ENCODE measurements at regions not wholly inside any gene's neighbourhood (a gene's known extent, or its start where the extent isn't known, plus 50 kb on each side); places are given as distances from the start of the nearest gene placed in this dataset.

DNA sequence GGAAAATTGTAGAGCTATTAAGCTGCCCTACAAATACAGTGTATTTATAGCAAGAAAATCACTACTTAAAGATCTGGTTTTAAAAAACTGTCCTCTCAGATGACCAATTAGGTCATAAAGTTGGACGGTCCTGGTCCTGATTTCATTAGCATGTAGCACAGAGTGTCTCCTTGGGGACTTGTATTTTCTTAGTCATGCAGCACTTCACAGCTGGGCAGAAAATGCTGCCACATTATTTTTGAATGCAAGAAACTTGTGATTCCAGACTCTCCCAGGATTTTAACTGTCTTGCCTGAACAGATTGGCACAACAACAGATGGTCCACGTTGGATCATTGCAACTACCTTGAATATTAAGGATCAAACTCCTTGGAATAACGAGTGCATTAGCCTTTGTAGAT lies 348.1 kb upstream of the SGCD start:
- DNase-seq (ENCODE audit: low read depth): no peak
- H3K4me3 ChIP-seq (ENCODE audit: low read depth, low read length): no peak overlapping the region
- TF ChIP-seq, protein P1, sequence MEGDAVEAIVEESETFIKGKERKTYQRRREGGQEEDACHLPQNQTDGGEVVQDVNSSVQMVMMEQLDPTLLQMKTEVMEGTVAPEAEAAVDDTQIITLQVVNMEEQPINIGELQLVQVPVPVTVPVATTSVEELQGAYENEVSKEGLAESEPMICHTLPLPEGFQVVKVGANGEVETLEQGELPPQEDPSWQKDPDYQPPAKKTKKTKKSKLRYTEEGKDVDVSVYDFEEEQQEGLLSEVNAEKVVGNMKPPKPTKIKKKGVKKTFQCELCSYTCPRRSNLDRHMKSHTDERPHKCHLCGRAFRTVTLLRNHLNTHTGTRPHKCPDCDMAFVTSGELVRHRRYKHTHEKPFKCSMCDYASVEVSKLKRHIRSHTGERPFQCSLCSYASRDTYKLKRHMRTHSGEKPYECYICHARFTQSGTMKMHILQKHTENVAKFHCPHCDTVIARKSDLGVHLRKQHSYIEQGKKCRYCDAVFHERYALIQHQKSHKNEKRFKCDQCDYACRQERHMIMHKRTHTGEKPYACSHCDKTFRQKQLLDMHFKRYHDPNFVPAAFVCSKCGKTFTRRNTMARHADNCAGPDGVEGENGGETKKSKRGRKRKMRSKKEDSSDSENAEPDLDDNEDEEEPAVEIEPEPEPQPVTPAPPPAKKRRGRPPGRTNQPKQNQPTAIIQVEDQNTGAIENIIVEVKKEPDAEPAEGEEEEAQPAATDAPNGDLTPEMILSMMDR (conservative IDR thresholded peaks at IDR 0.05; ENCODE audit: low read depth, low read length): no peak

DNA sequence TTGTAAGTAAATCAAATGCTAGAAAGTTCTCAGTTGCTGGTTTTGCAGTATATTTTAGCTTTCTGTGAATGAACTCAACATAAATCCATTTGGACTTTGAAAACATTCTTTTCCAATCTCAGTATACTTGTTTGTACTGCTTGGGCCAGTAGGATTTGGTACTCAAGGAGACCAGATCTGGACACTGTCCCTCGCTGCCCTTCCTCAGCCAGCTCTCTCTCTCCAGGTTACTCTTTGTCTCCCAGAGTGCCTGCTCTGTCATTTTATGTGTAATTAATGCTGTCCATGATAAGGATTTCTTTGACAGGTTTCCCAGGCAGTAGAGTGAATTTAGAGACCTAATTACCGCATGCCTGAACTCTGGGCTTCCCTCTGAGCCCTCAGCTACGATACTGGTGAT lies 344.6 kb upstream of the SGCD start:
- TF ChIP-seq, protein P1 (conservative IDR thresholded peaks at IDR 0.05; ENCODE audit: low read depth, low read length): no peak
- H3K4me3 ChIP-seq (ENCODE audit: low read depth, low read length): no peak overlapping the region
- no peak for DNase-seq (ENCODE audit: low read depth)

DNA sequence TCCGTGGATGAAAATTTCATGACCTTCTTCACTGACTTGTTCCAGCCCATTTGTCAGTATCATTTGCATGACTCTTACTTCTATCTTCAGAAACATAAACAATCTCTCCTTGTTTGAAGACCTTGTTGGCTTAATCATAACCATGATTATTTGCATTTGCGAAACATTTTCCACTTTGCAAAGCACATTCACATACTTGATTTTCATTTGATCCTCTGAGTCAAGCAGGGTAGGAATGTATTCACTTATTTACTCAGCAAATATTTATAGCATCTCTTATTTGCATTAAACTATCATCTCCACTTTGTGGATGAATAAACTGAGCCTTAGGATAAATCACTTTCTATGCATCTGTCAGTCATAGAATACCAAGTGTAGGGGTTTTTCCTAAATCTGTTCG lies 343.0 kb upstream of the SGCD start:
- TF ChIP-seq, protein P1 (conservative IDR thresholded peaks at IDR 0.05; ENCODE audit: low read depth, low read length): no peak
- H3K4me3 ChIP-seq (ENCODE audit: low read depth, low read length): no peak overlapping the region
- DNase-seq (ENCODE audit: low read depth): no peak

DNA sequence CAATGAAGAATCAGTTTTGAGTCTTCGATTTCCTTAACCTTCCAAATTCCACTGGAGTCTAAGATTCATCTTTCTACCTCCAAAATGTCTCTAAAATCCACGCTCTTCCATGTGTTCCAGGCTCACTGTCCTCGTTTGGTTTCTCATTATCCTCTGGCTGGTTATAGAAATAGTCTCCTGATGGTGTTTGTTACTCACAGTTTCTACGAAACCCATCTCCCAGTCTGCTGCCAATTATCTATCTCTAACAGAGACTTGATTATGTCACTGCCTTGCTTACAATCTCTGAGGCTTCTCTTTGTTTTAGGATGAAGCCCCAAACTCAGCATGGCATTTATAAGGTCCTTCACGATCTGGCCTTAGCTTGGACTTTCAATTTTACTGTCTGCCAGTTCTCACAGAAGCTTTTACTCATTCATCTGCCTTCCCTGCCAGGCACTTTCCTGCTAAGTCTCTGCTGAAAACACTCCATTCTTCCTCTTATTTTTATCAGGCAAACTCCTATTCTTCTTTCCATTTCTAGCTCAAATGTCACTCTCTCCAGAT lies 339.6 kb upstream of the SGCD start:
- no peak overlapping the region for H3K4me3 ChIP-seq (ENCODE audit: low read depth, low read length)
- TF ChIP-seq, protein P1 (conservative IDR thresholded peaks at IDR 0.05; ENCODE audit: low read depth, low read length): no peak
- DNase-seq (ENCODE audit: low read depth): no peak

DNA sequence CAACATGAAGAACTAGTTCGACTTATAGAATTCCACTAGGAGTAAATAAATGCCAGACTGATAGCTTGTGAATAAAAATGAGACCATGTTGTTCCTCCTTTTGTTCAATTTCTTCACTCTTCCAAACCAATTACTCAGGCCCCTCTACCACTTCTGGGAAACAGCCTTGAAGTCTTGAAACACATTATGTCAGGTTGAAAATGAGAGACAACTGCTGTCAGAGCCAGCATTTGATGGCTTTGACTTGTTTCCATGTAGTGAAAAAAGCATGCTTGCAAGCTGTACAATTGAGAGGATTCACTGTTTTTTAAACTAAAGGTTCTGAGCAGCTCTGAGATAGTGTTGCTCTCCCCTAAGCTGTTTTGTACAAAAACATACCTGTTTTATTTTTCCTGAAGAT lies 337.1 kb upstream of the SGCD start:
- TF ChIP-seq, protein P1 (conservative IDR thresholded peaks at IDR 0.05; ENCODE audit: low read depth, low read length): no peak
- no peak for DNase-seq (ENCODE audit: low read depth)
- H3K4me3 ChIP-seq (ENCODE audit: low read depth, low read length): no peak overlapping the region

DNA sequence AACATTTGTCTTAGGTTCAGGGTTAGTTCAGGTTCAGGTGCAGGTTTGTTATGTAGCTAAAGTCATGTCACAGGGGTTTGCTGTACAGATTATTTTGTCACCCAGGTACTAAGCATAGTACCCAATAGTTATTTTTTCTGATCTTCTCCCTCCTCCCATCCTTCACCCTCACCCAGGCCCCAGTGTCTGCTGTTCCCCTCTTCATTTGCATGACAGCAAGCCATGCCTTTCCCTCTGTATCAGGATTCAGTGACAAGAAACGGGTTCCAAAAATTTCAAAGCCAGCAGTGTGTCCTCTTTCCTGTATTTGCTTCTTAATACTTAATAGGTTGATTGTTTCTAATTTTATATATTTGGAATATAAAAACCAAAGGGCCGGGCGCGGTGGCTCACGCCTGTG lies 330.8 kb upstream of the SGCD start:
- DNase-seq (ENCODE audit: low read depth): no peak
- TF ChIP-seq, protein P1 (conservative IDR thresholded peaks at IDR 0.05; ENCODE audit: low read depth, low read length): no peak
- no peak overlapping the region for H3K4me3 ChIP-seq (ENCODE audit: low read depth, low read length)

DNA sequence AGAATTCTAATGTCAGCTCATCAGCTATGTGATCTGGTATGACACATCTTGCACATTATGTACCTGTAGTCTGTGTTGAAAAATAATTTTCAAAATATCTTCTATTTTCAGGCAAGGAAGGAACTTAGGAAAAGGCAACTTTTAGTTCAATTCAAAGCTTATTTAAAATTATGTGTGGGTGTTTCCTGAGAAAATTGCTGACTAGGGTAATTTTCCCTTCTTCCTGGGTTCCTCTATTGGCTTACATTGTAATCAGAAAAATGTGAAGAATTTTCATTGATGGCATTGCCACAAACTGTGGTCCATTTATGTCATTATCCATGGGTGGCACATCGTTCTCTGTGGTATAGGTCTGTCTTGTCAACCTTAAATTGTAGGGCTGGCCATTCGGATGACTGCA lies 328.7 kb upstream of the SGCD start:
- no peak for DNase-seq (ENCODE audit: low read depth)
- no peak overlapping the region for H3K4me3 ChIP-seq (ENCODE audit: low read depth, low read length)
- TF ChIP-seq, protein P1 (conservative IDR thresholded peaks at IDR 0.05; ENCODE audit: low read depth, low read length): no peak

Data from choroid plexus epithelial cell (primary cell).